GM12878 (cell line): ENCODE measurements at regions not wholly inside any gene's neighbourhood (a gene's known extent, or its start where the extent isn't known, plus 50 kb on each side); places are given as distances from the start of the nearest gene placed in this dataset.

ENCODE experiments used
- ATAC-seq: fragments of 200-7000 bp; cut with Tn5 transposase; 3 replicates; pipeline ENCODE4 v1.9.1; 2020; ENCODE audit warnings: mild to moderate bottlenecking, moderate library complexity
- BruUV-seq: library from RNA; stranded (reverse); fragments of 400-500 nt; replicated peaks from 2 replicates; lab custom pipeline; 2021; lab: Mats Ljungman, UMichigan
- CTCF ChIA-PET: fragments of 300-600 bp; sonication (Branson Sonifier 250); formaldehyde crosslinking; extraction: SDS; loops from one replicate; lab custom pipeline; 2021; ENCODE audit warnings: inconsistent platforms; lab: Yijun Ruan, JAX
- POLR2A ChIA-PET: fragments of 350-600 bp; formaldehyde crosslinking; extraction: SDS; loops from one replicate; lab custom pipeline; 2021; ENCODE audit warnings: inconsistent platforms; lab: Charles Lee
- RAD21 ChIA-PET: fragments of 300-600 bp; sonication (Branson Sonifier 250); formaldehyde crosslinking; loops from one replicate; lab custom pipeline; 2023; ENCODE audit warnings: antibody characterized with exemption; ENCODE audit not compliant: unreplicated experiment; lab: Charles Lee
- SMC1A ChIA-PET: fragments of 300-600 bp; sonication (Branson Sonifier 250); formaldehyde crosslinking; loops from one replicate; lab custom pipeline; 2023; ENCODE audit not compliant: unreplicated experiment, uncharacterized antibody; lab: Charles Lee
- DNase-seq: peaks from one replicate; pipeline ENCODE4 v3.0.0-alpha.2; 2011; ENCODE audit warnings: low read depth, low spot score
- FAIRE-seq: peaks from 3 replicates; lab custom pipeline; 2011; peaks lifted over from hg19 to GRCh38; lab: Jason Lieb, UNC
- H2AFZ ChIP-seq: 2 replicates; pipeline ENCODE4 v1.6.0; 2011; ENCODE audit warnings: low read depth, low read length, control low read depth; ENCODE audit not compliant: control insufficient read depth
- H3K27ac ChIP-seq: 2 replicates; pipeline ENCODE4 v1.5.1; 2011; ENCODE audit warnings: control low read depth; ENCODE audit not compliant: control insufficient read depth, insufficient read depth
- H3K27me3 ChIP-seq, 2 experiments: replicated peaks in 1 of 2; 2 replicates each; pipeline versions ENCODE4 v1.6.0 to v1.6.1; 2011; ENCODE audit warnings: low read length in 1 of 2; ENCODE audit not compliant: control insufficient read depth in 2 of 2, insufficient read depth in 2 of 2
- H3K36me3 ChIP-seq, 2 experiments: 2 replicates each; pipeline ENCODE4 v1.5.1; 2011; ENCODE audit warnings: low read length in 1 of 2; ENCODE audit not compliant: control insufficient read depth in 2 of 2, insufficient read depth in 2 of 2
- H3K4me1 ChIP-seq: 2 replicates; pipeline ENCODE4 v1.6.1; 2011; ENCODE audit warnings: mild to moderate bottlenecking, low read length, moderate library complexity, mixed read lengths; ENCODE audit not compliant: control insufficient read depth, insufficient read depth
- H3K4me2 ChIP-seq: 2 replicates; pipeline ENCODE4 v1.6.0; 2011; ENCODE audit warnings: control low read depth; ENCODE audit not compliant: control insufficient read depth, insufficient read depth
- H3K4me3 ChIP-seq: fragments of 200-600 bp; sonication (generic); 2 replicates; pipeline ENCODE4 v1.5.1; 2016
- H3K79me2 ChIP-seq: 2 replicates; pipeline ENCODE4 v1.6.0; 2011; ENCODE audit warnings: low read length; ENCODE audit not compliant: control insufficient read depth, insufficient read depth
- H3K9ac ChIP-seq: 2 replicates; pipeline ENCODE4 v1.8.0; 2011; ENCODE audit warnings: low read length, control low read depth, mixed read lengths; ENCODE audit not compliant: control insufficient read depth, insufficient read depth
- H3K9me3 ChIP-seq: replicated peaks from 3 replicates; pipeline ENCODE4 v1.5.1; 2011; ENCODE audit warnings: mild to moderate bottlenecking, low read length; ENCODE audit not compliant: control insufficient read depth, insufficient read depth
- H4K20me1 ChIP-seq: 2 replicates; pipeline ENCODE4 v1.6.0; 2011; ENCODE audit not compliant: control insufficient read depth, insufficient read depth
- BCL3 ChIP-seq: IDR thresholded peaks from 2 replicates; pipeline ENCODE4 v1.6.1; 2011; ENCODE audit warnings: borderline replicate concordance, low read depth, mild to moderate bottlenecking, moderate library complexity, low read length; ENCODE audit not compliant: insufficient read depth, poor library complexity, severe bottlenecking
- CBX3 ChIP-seq: fragments of 200-600 bp; sonication (generic); IDR thresholded peaks from 2 replicates; pipeline ENCODE4 v1.6.1; 2016; ENCODE audit warnings: low read depth, borderline replicate concordance
- FOXK2 ChIP-seq: fragments of 450-650 bp; IDR thresholded peaks from 2 replicates; pipeline ENCODE4 v1.6.1; 2017; ENCODE audit warnings: mild to moderate bottlenecking, moderate library complexity
- MYC ChIP-seq: IDR thresholded peaks from 2 replicates; pipeline ENCODE4 v1.6.1; 2011; ENCODE audit warnings: mild to moderate bottlenecking, low read length, moderate library complexity, inconsistent platforms; ENCODE audit not compliant: insufficient read depth, insufficient replicate concordance, insufficient read length, severe bottlenecking
- PKNOX1 ChIP-seq: fragments of 450-650 bp; IDR thresholded peaks from 2 replicates; pipeline ENCODE4 v1.6.1; 2016; ENCODE audit warnings: mild to moderate bottlenecking
- PML ChIP-seq: IDR thresholded peaks from 2 replicates; pipeline ENCODE4 v1.6.1; 2012; ENCODE audit warnings: low read length, inconsistent platforms
- RAD51 ChIP-seq: fragments of 450-650 bp; IDR thresholded peaks from 2 replicates; pipeline ENCODE4 v1.6.1; 2016; ENCODE audit warnings: moderate library complexity, mild to moderate bottlenecking, inconsistent platforms
- SIX5 ChIP-seq: IDR thresholded peaks from 2 replicates; pipeline ENCODE4 v1.6.1; 2011; ENCODE audit warnings: mild to moderate bottlenecking, low read depth, low read length, moderate library complexity; ENCODE audit not compliant: severe bottlenecking
- SMARCA5 ChIP-seq: fragments of 450-650 bp; IDR thresholded peaks from 2 replicates; pipeline ENCODE4 v1.6.1; 2017; ENCODE audit warnings: mild to moderate bottlenecking
- SUPT20H ChIP-seq: IDR thresholded peaks from 2 replicates; pipeline ENCODE4 v1.6.1; 2011; ENCODE audit warnings: low read depth, mild to moderate bottlenecking, low read length, moderate library complexity, borderline replicate concordance; ENCODE audit not compliant: control insufficient read depth
- TAF1 ChIP-seq: IDR thresholded peaks from 2 replicates; pipeline ENCODE4 v1.6.1; 2011; ENCODE audit warnings: mild to moderate bottlenecking, low read depth, low read length, borderline replicate concordance
- ZNF592 ChIP-seq: fragments of 450-650 bp; IDR thresholded peaks from 2 replicates; pipeline ENCODE4 v1.6.1; 2017; ENCODE audit warnings: mild to moderate bottlenecking, moderate library complexity
- WGBS: methylation state at CpG from one replicate; pipeline ENCODE4 v1.1.6; 2016; ENCODE audit warnings: low lambda C conversion rate; ENCODE audit not compliant: insufficient replicate concordance, insufficient coverage; ENCODE audit errors: missing lambda C conversion rate; 5-methylcytosine and 5-hydroxymethylcytosine counted together
- in situ Hi-C: fragments of 300-500 bp; cut with MboI; formaldehyde crosslinking; loops from 9 replicates; pipeline ENCODE4 v1.14.3; 2018; ENCODE audit warnings: mixed read lengths
- intact Hi-C: fragments of 100-400 bp; cut with micrococcal nuclease; formaldehyde crosslinking; loops from one replicate; pipeline ENCODE4 v1.14.2; 2022; ENCODE audit not compliant: unreplicated experiment

- WGBS: 0% methylated on average over 2 of the region's 2 CpGs
- no peaks in the 10 kb centered on the region for H3K27me3 ChIP-seq
- DNase-seq: no peak
- ChIA-PET SMC1A (no interaction called here), POLR2A (no interaction called here), RAD21 (no interaction called here), CTCF (no interaction called here)
- no peaks in the 10 kb centered on the region for H3K9me3 ChIP-seq
- intact Hi-C loops: no loop called here
- H4K20me1 ChIP-seq: no peaks in the 10 kb centered on the region
- FAIRE-seq: no peak
- no peak overlapping the region for H3K4me3 ChIP-seq
- no peak overlapping the region for H3K27ac ChIP-seq
- H3K36me3 ChIP-seq: no peaks in the 10 kb centered on the region
- BruUV-seq: no TSS peak
- H2AFZ ChIP-seq: no peak overlapping the region
- no peak overlapping the region for H3K4me2 ChIP-seq
- ATAC-seq: no peak
- H3K4me1 ChIP-seq: no peaks in the 10 kb centered on the region
- no peak for TF ChIP-seq CBX3
- TF ChIP-seq PML: no peak
- TF ChIP-seq TAF1: no peak
- TF ChIP-seq SMARCA5: no peak
- TF ChIP-seq SIX5: no peak
- no peak for TF ChIP-seq PKNOX1
- no peak for TF ChIP-seq BCL3
- no peak for TF ChIP-seq RAD51
- no peak for TF ChIP-seq SUPT20H
- no peak for TF ChIP-seq ZNF592
- TF ChIP-seq FOXK2: no peak
- TF ChIP-seq MYC: no peak
- in situ Hi-C loops: no loop called here
- H3K79me2 ChIP-seq: no peaks in the 10 kb centered on the region
- H3K9ac ChIP-seq: no peak overlapping the region
Measured at GRCh38 chr6:93749930-93750329, 330.6 kb upstream of the EPHA7 start.
